Keratinocyte (primary cell): ENCODE measurements at regions not wholly inside any gene's neighbourhood (a gene's known extent, or its start where the extent isn't known, plus 50 kb on each side); places are given as distances from the start of the nearest gene placed in this dataset.

Experiments
- CTCF ChIP-seq, 3 experiments: IDR thresholded peaks in 1 of 3; conservative IDR thresholded peaks in 1 of 3; optimal IDR thresholded peaks in 1 of 3; 2 replicates in 2 of 3; 3 replicates in 1 of 3; pipeline versions ENCODE3 to v1.5.1; 2011; ENCODE audit warnings: low read length in 3 of 3, mild to moderate bottlenecking in 3 of 3, moderate library complexity in 2 of 3, control low read depth in 1 of 3, inconsistent platforms in 1 of 3; ENCODE audit not compliant: insufficient read depth in 2 of 3; ENCODE audit errors: extremely low read depth in 1 of 3
- EZH2 ChIP-seq: IDR thresholded peaks from one replicate; pipeline ENCODE4 v1.6.1; 2012; ENCODE audit warnings: inconsistent platforms, mild to moderate bottlenecking, low read length, moderate library complexity

DNA sequence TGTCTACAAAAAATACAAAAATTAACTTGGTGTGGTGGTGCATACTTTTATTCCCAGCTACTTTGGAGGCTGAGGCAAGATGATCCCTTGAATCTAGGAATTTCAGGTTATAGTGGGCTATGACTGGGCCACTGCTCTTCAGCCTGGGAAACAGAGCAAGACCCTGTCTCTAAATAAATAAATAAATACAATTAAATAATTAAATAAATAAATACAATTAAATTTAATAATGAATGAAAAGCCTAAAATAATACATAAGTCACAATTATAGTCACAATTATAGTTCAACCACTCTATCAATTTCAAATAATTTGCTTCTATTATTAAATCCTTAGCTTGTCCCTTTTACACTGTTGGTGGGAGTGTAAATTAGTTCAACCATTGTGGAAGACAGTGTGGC, 146.4 kb upstream of the RFC3 start:
- no peak for TF ChIP-seq CTCF (optimal IDR thresholded peaks at IDR 0.05 in 1 of 3, IDR thresholded peaks at IDR 0.05 in 1 of 3, conservative IDR thresholded peaks at IDR 0.05 in 1 of 3; ENCODE audit: extremely low read depth in 1 of 3, insufficient read depth in 2 of 3, low read length in 3 of 3)
- TF ChIP-seq EZH2, result no peak
